ENCODE measurements at regions not wholly inside any gene's neighbourhood (a gene's known extent, or its start where the extent isn't known, plus 50 kb on each side); places are given as distances from the start of the nearest gene placed in this dataset.

DNA sequence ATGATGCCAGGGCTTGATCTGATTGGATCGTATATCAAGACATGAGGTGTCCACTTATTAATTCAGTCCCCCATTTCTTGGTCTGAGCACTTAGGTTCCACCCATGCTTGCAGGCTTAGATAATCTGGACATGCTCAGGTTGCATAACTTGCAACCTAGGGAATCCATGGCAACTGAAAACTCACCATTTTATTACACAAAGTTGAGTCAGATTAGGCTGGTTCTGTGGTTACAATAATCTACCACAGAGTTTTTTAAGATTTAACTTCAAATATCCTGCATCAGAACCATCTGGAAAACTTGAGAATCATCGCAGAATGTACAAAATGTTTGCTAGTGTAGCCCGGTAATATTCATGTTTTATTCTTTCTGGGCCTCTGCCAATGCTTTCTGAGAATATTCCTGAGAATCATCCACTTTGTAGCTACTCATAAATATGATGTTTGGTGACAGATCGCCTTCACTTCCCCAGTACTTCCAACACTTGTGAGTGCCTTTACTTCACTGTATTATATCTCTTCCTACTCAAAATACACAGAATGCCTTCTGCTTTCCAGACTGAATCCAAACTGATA is 707.2 kb upstream of the ADAMTS5 start:
- H3K27ac Mint-ChIP-seq, result no peak overlapping the region
- H3K4me2 ChIP-seq (replicated peaks; ENCODE audit: low read depth, low read length, poor library complexity, severe bottlenecking), result no peak overlapping the region
- H3K4me1 ChIP-seq (ENCODE audit: control insufficient read depth in 2 of 2, insufficient read depth in 2 of 2, low read length in 2 of 2), result no peaks in the 10 kb centered on the region
- H3K9me3 ChIP-seq (ENCODE audit: control extremely low read depth in 1 of 3, control insufficient read depth in 2 of 3, insufficient read depth in 1 of 3, low read length in 2 of 3), result peaks cover 0 to 3% (median 2%) of the 10 kb centered on the region in 3 donors
- no peak overlapping the region for H3K27ac ChIP-seq (ENCODE audit: low read length in 2 of 2)
- DNase-seq (no peak), ATAC-seq (ENCODE audit: low read depth) (no peak)
- H3K9me3 Mint-ChIP-seq (ENCODE audit: insufficient read depth), result no peaks in the 10 kb centered on the region
- POLR2A ChIA-PET, result no interaction called here
- no peaks in the 10 kb centered on the region for H4K20me1 ChIP-seq (ENCODE audit: control insufficient read depth, insufficient read depth, low read length, poor library complexity, severe bottlenecking)
- no peaks in the 10 kb centered on the region for H3K27me3 Mint-ChIP-seq
- no peak overlapping the region for H3K4me3 ChIP-seq (ENCODE audit: control extremely low read depth in 1 of 5, extremely low read depth in 1 of 5, insufficient read depth in 1 of 5, low read depth in 2 of 5, low read length in 4 of 5)
- CTCF ChIA-PET, result no interaction called here
- WGBS (ENCODE audit: insufficient coverage), result 100% methylated on average over 2 of the region's 4 CpGs
- TF ChIP-seq, protein P1, sequence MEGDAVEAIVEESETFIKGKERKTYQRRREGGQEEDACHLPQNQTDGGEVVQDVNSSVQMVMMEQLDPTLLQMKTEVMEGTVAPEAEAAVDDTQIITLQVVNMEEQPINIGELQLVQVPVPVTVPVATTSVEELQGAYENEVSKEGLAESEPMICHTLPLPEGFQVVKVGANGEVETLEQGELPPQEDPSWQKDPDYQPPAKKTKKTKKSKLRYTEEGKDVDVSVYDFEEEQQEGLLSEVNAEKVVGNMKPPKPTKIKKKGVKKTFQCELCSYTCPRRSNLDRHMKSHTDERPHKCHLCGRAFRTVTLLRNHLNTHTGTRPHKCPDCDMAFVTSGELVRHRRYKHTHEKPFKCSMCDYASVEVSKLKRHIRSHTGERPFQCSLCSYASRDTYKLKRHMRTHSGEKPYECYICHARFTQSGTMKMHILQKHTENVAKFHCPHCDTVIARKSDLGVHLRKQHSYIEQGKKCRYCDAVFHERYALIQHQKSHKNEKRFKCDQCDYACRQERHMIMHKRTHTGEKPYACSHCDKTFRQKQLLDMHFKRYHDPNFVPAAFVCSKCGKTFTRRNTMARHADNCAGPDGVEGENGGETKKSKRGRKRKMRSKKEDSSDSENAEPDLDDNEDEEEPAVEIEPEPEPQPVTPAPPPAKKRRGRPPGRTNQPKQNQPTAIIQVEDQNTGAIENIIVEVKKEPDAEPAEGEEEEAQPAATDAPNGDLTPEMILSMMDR (IDR thresholded peaks at IDR 0.05), result no peak
- TF ChIP-seq EZH2 (IDR thresholded peaks at IDR 0.05; ENCODE audit: borderline replicate concordance, insufficient read depth, low read depth, low read length, poor library complexity, severe bottlenecking), result no peak
- no peaks in the 10 kb centered on the region for H3K36me3 ChIP-seq (replicated peaks in 1 of 2; ENCODE audit: control extremely low read depth in 1 of 2, control insufficient read depth in 1 of 2, extremely low read depth in 1 of 2, insufficient read depth in 2 of 2, low read length in 1 of 2)
- H3K9ac ChIP-seq (ENCODE audit: low read length), result no peak overlapping the region
- no peak overlapping the region for H2AFZ ChIP-seq (ENCODE audit: insufficient read depth, low read depth, low read length, poor library complexity, severe bottlenecking)
- no peaks in the 10 kb centered on the region for H3K4me1 Mint-ChIP-seq
- H3K4me3 Mint-ChIP-seq, result no peak overlapping the region
- H3K27me3 ChIP-seq (replicated peaks in 1 of 4; ENCODE audit: control extremely low read depth in 1 of 4, control insufficient read depth in 3 of 4, insufficient read depth in 4 of 4, low read length in 3 of 4), result no peaks in the 10 kb centered on the region
- intact Hi-C loops (cut with micrococcal nuclease), result no loop called here
- H3K79me2 ChIP-seq (ENCODE audit: control insufficient read depth, insufficient read depth, low read length), result no peaks in the 10 kb centered on the region

DNA sequence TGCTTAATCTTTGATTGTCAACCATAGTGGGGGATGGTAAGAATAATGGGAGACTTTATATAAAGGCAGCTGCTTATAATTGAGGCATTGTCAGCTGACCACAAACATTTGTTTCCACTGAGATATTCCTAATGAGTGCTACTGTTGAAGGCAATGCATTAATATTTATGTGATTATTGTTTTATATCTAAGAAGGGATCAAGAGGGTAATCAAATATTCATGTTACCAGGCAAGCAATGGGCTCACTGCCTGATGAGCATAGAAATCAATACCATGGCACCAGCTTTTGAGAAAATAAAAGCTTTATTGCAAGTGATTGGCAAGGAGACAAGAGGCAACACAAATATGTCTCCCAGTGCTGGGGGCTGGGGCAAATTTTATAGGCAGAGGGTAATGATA is 706.7 kb upstream of the ADAMTS5 start:
- Histone ChIP-seq H2AFZ (ENCODE audit: insufficient read depth, low read depth, low read length, poor library complexity, severe bottlenecking) (no peak overlapping the region), H3K27me3 (replicated peaks in 1 of 4; ENCODE audit: control extremely low read depth in 1 of 4, control insufficient read depth in 3 of 4, insufficient read depth in 4 of 4, low read length in 3 of 4) (no peaks in the 10 kb centered on the region), H3K36me3 (replicated peaks in 1 of 2; ENCODE audit: control extremely low read depth in 1 of 2, control insufficient read depth in 1 of 2, extremely low read depth in 1 of 2, insufficient read depth in 2 of 2, low read length in 1 of 2) (no peaks in the 10 kb centered on the region), H4K20me1 (ENCODE audit: control insufficient read depth, insufficient read depth, low read length, poor library complexity, severe bottlenecking) (no peaks in the 10 kb centered on the region), H3K27ac (ENCODE audit: low read length in 2 of 2) (no peak overlapping the region), H3K9ac (ENCODE audit: low read length) (no peak overlapping the region), H3K4me2 (replicated peaks; ENCODE audit: low read depth, low read length, poor library complexity, severe bottlenecking) (no peak overlapping the region), H3K4me1 (ENCODE audit: control insufficient read depth in 2 of 2, insufficient read depth in 2 of 2, low read length in 2 of 2) (no peaks in the 10 kb centered on the region), H3K4me3 (ENCODE audit: control extremely low read depth in 1 of 5, extremely low read depth in 1 of 5, insufficient read depth in 1 of 5, low read depth in 2 of 5, low read length in 4 of 5) (no peak overlapping the region), H3K79me2 (ENCODE audit: control insufficient read depth, insufficient read depth, low read length) (no peaks in the 10 kb centered on the region), H3K9me3 (ENCODE audit: control extremely low read depth in 1 of 3, control insufficient read depth in 2 of 3, insufficient read depth in 1 of 3, low read length in 2 of 3) (peaks cover 0 to 1% (median 0%) of the 10 kb centered on the region in 3 donors)
- DNase-seq (no peak), ATAC-seq (ENCODE audit: low read depth) (no peak)
- Mint-ChIP-seq H3K4me3 (no peak overlapping the region), H3K9me3 (ENCODE audit: insufficient read depth) (no peaks in the 10 kb centered on the region), H3K4me1 (no peaks in the 10 kb centered on the region), H3K27ac (no peak overlapping the region), H3K27me3 (no peaks in the 10 kb centered on the region)
- intact Hi-C loops (cut with micrococcal nuclease), result no loop called here
- ChIA-PET CTCF (no interaction called here), POLR2A (no interaction called here)
- no peak for TF ChIP-seq EZH2 (IDR thresholded peaks at IDR 0.05; ENCODE audit: borderline replicate concordance, insufficient read depth, low read depth, low read length, poor library complexity, severe bottlenecking)
- TF ChIP-seq, protein P1 (IDR thresholded peaks at IDR 0.05), result no peak
